HepG2 (cell line): ENCODE measurements at regions not wholly inside any gene's neighbourhood (a gene's known extent, or its start where the extent isn't known, plus 50 kb on each side); places are given as distances from the start of the nearest gene placed in this dataset.

Source experiments
- ASH2L ChIP-seq: fragments of 300-600, 200-600 bp; sonication (generic); IDR thresholded peaks from 2 replicates; pipeline ENCODE4 v1.7.0; 2017; ENCODE audit warnings: low read depth, mild to moderate bottlenecking, moderate library complexity, mixed read lengths, low read length; ENCODE audit not compliant: insufficient read length
- BORCS8-MEF2B ChIP-seq: sonication (generic); formaldehyde crosslinking; IDR thresholded peaks from 2 replicates; pipeline ENCODE4 v1.8.0; 2022; ENCODE audit warnings: mild to moderate bottlenecking, missing genetic modification reagents
- CREM ChIP-seq, 2 experiments: sonication (generic) in 1 of 2; formaldehyde crosslinking in 1 of 2; IDR thresholded peaks; 2 replicates each; pipeline versions ENCODE4 v1.4.0 to v1.6.1; 2016 to 2020; ENCODE audit warnings: antibody characterized with exemption in 1 of 2, mild to moderate bottlenecking in 1 of 2, missing genetic modification reagents in 1 of 2
- EEA1 ChIP-seq: sonication (generic); formaldehyde crosslinking; IDR thresholded peaks from 2 replicates; pipeline ENCODE4 v1.5.1; 2020; ENCODE audit warnings: mild to moderate bottlenecking, missing genetic modification reagents, borderline replicate concordance
- GTF3A ChIP-seq: sonication (generic); formaldehyde crosslinking; conservative IDR thresholded peaks from 2 replicates; pipeline ENCODE4 v1.4.0; 2020; ENCODE audit warnings: mild to moderate bottlenecking, missing genetic modification reagents
- HMG20A ChIP-seq: IDR thresholded peaks from 2 replicates; pipeline ENCODE4 v1.6.1; 2016; ENCODE audit warnings: borderline replicate concordance
- KLF16 ChIP-seq, 2 experiments: sonication (generic) in 1 of 2; formaldehyde crosslinking in 1 of 2; IDR thresholded peaks; 2 replicates each; pipeline versions ENCODE4 v1.6.1 to v1.8.0; 2016 to 2023; ENCODE audit warnings: missing genetic modification reagents in 2 of 2, missing compliant biosample characterization in 1 of 2
- MAF1 ChIP-seq: sonication (generic); formaldehyde crosslinking; IDR thresholded peaks from 2 replicates; pipeline ENCODE4 v1.5.0; 2020; ENCODE audit warnings: missing genetic modification reagents, borderline replicate concordance
- MXI1 ChIP-seq: IDR thresholded peaks from 3 replicates; pipeline ENCODE4 v1.6.1; 2012; ENCODE audit warnings: low read depth, low read length, inconsistent platforms, borderline replicate concordance
- NFATC3 ChIP-seq: sonication (generic); formaldehyde crosslinking; IDR thresholded peaks from 2 replicates; pipeline ENCODE4 v1.5.1; 2020; ENCODE audit warnings: mild to moderate bottlenecking, missing genetic modification reagents
- TFAP4 ChIP-seq: sonication (generic); IDR thresholded peaks from 2 replicates; pipeline ENCODE4 v1.6.1; 2016; ENCODE audit warnings: low read depth, borderline replicate concordance
- ZBTB2 ChIP-seq: sonication (generic); formaldehyde crosslinking; IDR thresholded peaks from 2 replicates; pipeline ENCODE4 v1.8.0; 2022; ENCODE audit warnings: low read depth, missing genetic modification reagents
- ZBTB46 ChIP-seq: sonication (generic); formaldehyde crosslinking; IDR thresholded peaks from 2 replicates; pipeline ENCODE4 v1.4.0; 2020; ENCODE audit warnings: mild to moderate bottlenecking, missing genetic modification reagents, borderline replicate concordance
- ZIK1 ChIP-seq: sonication (generic); formaldehyde crosslinking; IDR thresholded peaks from 2 replicates; pipeline ENCODE4 v1.5.0; 2020; ENCODE audit warnings: mild to moderate bottlenecking, low read depth, missing genetic modification reagents, borderline replicate concordance
- ZNF281 ChIP-seq: sonication (generic); formaldehyde crosslinking; IDR thresholded peaks from 2 replicates; pipeline ENCODE4 v1.4.0; 2020; ENCODE audit warnings: missing genetic modification reagents, borderline replicate concordance
- ZNF512 ChIP-seq: sonication (generic); formaldehyde crosslinking; IDR thresholded peaks from 2 replicates; pipeline ENCODE4 v1.4.0; 2020; ENCODE audit warnings: mild to moderate bottlenecking, missing genetic modification reagents
- ZNF557 ChIP-seq: sonication (generic); formaldehyde crosslinking; IDR thresholded peaks from 2 replicates; pipeline ENCODE4 v1.4.0; 2020; ENCODE audit warnings: missing genetic modification reagents
- ZNF703 ChIP-seq: sonication (generic); formaldehyde crosslinking; IDR thresholded peaks from 2 replicates; pipeline ENCODE4 v1.5.1; 2020; ENCODE audit warnings: missing genetic modification reagents, mild to moderate bottlenecking, moderate library complexity, borderline replicate concordance
- ZNF781 ChIP-seq: sonication (generic); formaldehyde crosslinking; IDR thresholded peaks from 2 replicates; pipeline ENCODE4 v1.5.1; 2020; ENCODE audit warnings: borderline replicate concordance, mild to moderate bottlenecking, missing genetic modification reagents; ENCODE audit errors: not compliant biosample characterization
- ZNF792 ChIP-seq: IDR thresholded peaks from 2 replicates; pipeline ENCODE4 v1.6.1; 2016
- ZSCAN30 ChIP-seq: sonication (generic); formaldehyde crosslinking; IDR thresholded peaks from 2 replicates; pipeline ENCODE4 v1.5.0; 2020; ENCODE audit warnings: mild to moderate bottlenecking, missing genetic modification reagents

- TF ChIP-seq ZNF281 (CRISPR knock-in tag), result peak; percentile 91
- TF ChIP-seq CREM (IDR thresholded peaks at IDR 0.05), result no peak
- TF ChIP-seq CREM (CRISPR knock-in tag; IDR thresholded peaks at IDR 0.05), result no peak
- no peak for TF ChIP-seq BORCS8-MEF2B (CRISPR knock-in tag)
- TF ChIP-seq GTF3A (CRISPR knock-in tag), result no peak
- no peak for TF ChIP-seq ZNF557 (CRISPR knock-in tag)
- no peak for TF ChIP-seq ZNF512 (CRISPR knock-in tag)
- TF ChIP-seq MXI1, result no peak
- no peak for TF ChIP-seq ZSCAN30 (CRISPR knock-in tag)
- TF ChIP-seq EEA1 (CRISPR knock-in tag), result no peak
- TF ChIP-seq ASH2L, result no peak
- TF ChIP-seq ZBTB2, result no peak
- TF ChIP-seq ZNF703, result no peak
- TF ChIP-seq NFATC3, result no peak
- 0 out of 4 replicates have a peak, but pooled peaks of 1 of the 2 experiments have one; percentile 49 for TF ChIP-seq KLF16 (CRISPR knock-in tag; IDR thresholded peaks at IDR 0.05)
- no peak for TF ChIP-seq HMG20A (CRISPR knock-in tag)
- no peak for TF ChIP-seq ZBTB46 (CRISPR knock-in tag)
- no peak for TF ChIP-seq ZIK1 (CRISPR knock-in tag)
- TF ChIP-seq ZNF792, result 0 out of 2 replicates have a peak, but pooled peaks have one; percentile 66
- TF ChIP-seq MAF1, result no peak; the same call in 1 of the 2 replicates
- TF ChIP-seq TFAP4, result peak; percentile 38; the same call in 1 of the 2 replicates
- TF ChIP-seq ZNF781 (CRISPR knock-in tag), result no peak
Measured at GRCh38 chr6:41427642-41428335, 92.4 kb downstream of the NCR2 start (continued).
